8988T (cell line): ENCODE measurements at regions not wholly inside any gene's neighbourhood (a gene's known extent, or its start where the extent isn't known, plus 50 kb on each side); places are given as distances from the start of the nearest gene placed in this dataset.
"Not testable (repeated sequence)": the region's sequence is repeated elsewhere in the genome, so short reads cannot be mapped to it uniquely, and the experiment has no call there.

Experiments
- DNase-seq: peaks from one replicate; pipeline ENCODE4 v3.0.0; 2011

GRCh38 chr2:156779416-156780120, 343.4 kb downstream of the GPD2 start:
- no peak for DNase-seq

GRCh38 chr2:156781677-156782076, 345.5 kb downstream of the GPD2 start:
- DNase-seq: not testable (repeated sequence)

GRCh38 chr2:156784020-156784701, 348.0 kb downstream of the GPD2 start:
- no peak for DNase-seq

GRCh38 chr2:156787517-156787916, 351.3 kb downstream of the GPD2 start:
- DNase-seq: no peak

- no peak for DNase-seq
Measured at GRCh38 chr2:156790343-156791037, 354.3 kb downstream of the GPD2 start.

GRCh38 chr2:156792242-156792840, 356.2 kb downstream of the GPD2 start:
- no peak for DNase-seq

GRCh38 chr2:156797832-156798231, 361.7 kb downstream of the GPD2 start:
- no peak for DNase-seq

GRCh38 chr2:156800065-156800653, 364.0 kb downstream of the GPD2 start:
- DNase-seq: no peak

GRCh38 chr2:156800781-156801361, 364.7 kb downstream of the GPD2 start:
- no peak for DNase-seq

GRCh38 chr2:156803243-156803642, 367.1 kb downstream of the GPD2 start:
- DNase-seq: no peak

GRCh38 chr2:156803967-156804366, 367.8 kb downstream of the GPD2 start:
- DNase-seq: no peak

- DNase-seq: no peak
Measured at GRCh38 chr2:156810094-156810493, 373.9 kb downstream of the GPD2 start.

- no peak for DNase-seq
Measured at GRCh38 chr2:156812496-156812895, 376.3 kb downstream of the GPD2 start.

GRCh38 chr2:156817430-156817829, 381.3 kb downstream of the GPD2 start:
- DNase-seq: no peak

GRCh38 chr2:156818221-156818620, 382.0 kb downstream of the GPD2 start:
- DNase-seq: no peak

GRCh38 chr2:156818944-156819343, 382.8 kb downstream of the GPD2 start:
- DNase-seq: no peak

- no peak for DNase-seq
Measured at GRCh38 chr2:156826341-156826933, 390.3 kb downstream of the GPD2 start.

- no peak for DNase-seq
Measured at GRCh38 chr2:156834431-156834830, 398.3 kb downstream of the GPD2 start.

- no peak for DNase-seq
Measured at GRCh38 chr2:156837635-156838370, 401.6 kb downstream of the GPD2 start.

GRCh38 chr2:156841321-156841720, 405.1 kb downstream of the GPD2 start:
- no peak for DNase-seq

GRCh38 chr2:156845806-156846558, 409.8 kb downstream of the GPD2 start:
- no peak for DNase-seq
